Natural killer cell (primary cell): ENCODE measurements at regions not wholly inside any gene's neighbourhood (a gene's known extent, or its start where the extent isn't known, plus 50 kb on each side); places are given as distances from the start of the nearest gene placed in this dataset.

ENCODE experiments used
- ATAC-seq, 3 donors: fragments of 150-1000 bp in 2 of 3; fragments of 200-7000 bp in 1 of 3; cut with Tn5 transposase; 1 replicate in 1 of 3; 2 replicates in 2 of 3; pipeline ENCODE4 v1.10.0; 2021; ENCODE audit warnings: mild to moderate bottlenecking in 2 of 3, moderate library complexity in 2 of 3
- DNase-seq, 2 donors: peaks; one replicate each; pipeline versions ENCODE4 v3.0.0 to v3.0.0-alpha.2; 2013 to 2021; ENCODE audit warnings: mixed read lengths in 1 of 2
- H3K27ac ChIP-seq: one replicate; pipeline ENCODE4 v1.5.1; 2013; ENCODE audit warnings: mild to moderate bottlenecking, low read length
- H3K27me3 ChIP-seq: one replicate; pipeline ENCODE4 v1.6.1; 2013; ENCODE audit warnings: low read length; ENCODE audit not compliant: control insufficient read depth, insufficient read depth
- H3K36me3 ChIP-seq: one replicate; pipeline ENCODE4 v1.6.1; 2013; ENCODE audit warnings: low read length; ENCODE audit not compliant: control insufficient read depth, insufficient read depth
- H3K4me1 ChIP-seq: one replicate; pipeline ENCODE4 v1.6.1; 2013; ENCODE audit warnings: low read length; ENCODE audit not compliant: control insufficient read depth, insufficient read depth
- H3K4me3 ChIP-seq: one replicate; pipeline ENCODE4 v1.5.1; 2013; ENCODE audit warnings: low read length
- H3K9me3 ChIP-seq: one replicate; pipeline ENCODE4 v1.6.1; 2013; ENCODE audit warnings: low read length; ENCODE audit not compliant: control insufficient read depth, insufficient read depth
- H3K27ac Mint-ChIP-seq, 2 donors: one replicate each; pipeline ENCODE4 v1.8.0; 2022; ENCODE audit warnings: mild to moderate bottlenecking in 2 of 2, mixed read lengths in 2 of 2, moderate library complexity in 1 of 2
- H3K27me3 Mint-ChIP-seq, 2 donors: one replicate each; pipeline ENCODE4 v1.8.0; 2022; ENCODE audit warnings: low read depth in 2 of 2, mixed read lengths in 2 of 2
- H3K36me3 Mint-ChIP-seq: one replicate; pipeline ENCODE4 v1.8.0; 2022; ENCODE audit warnings: mixed read lengths
- H3K4me1 Mint-ChIP-seq, 2 donors: one replicate each; pipeline ENCODE4 v1.8.0; 2022; ENCODE audit warnings: mixed read lengths in 2 of 2
- H3K4me3 Mint-ChIP-seq: one replicate; pipeline ENCODE4 v1.8.0; 2022; ENCODE audit warnings: mild to moderate bottlenecking, moderate library complexity, mixed read lengths
- H3K9me3 Mint-ChIP-seq, 2 donors: one replicate each; pipeline ENCODE4 v1.8.0; 2022; ENCODE audit warnings: mixed read lengths in 2 of 2
- CTCF ChIP-seq: fragments of 200-600 bp; IDR thresholded peaks from one replicate; pipeline ENCODE4 v1.8.0; 2022; ENCODE audit warnings: antibody characterized with exemption
- WGBS: methylation state at CpG from one replicate; pipeline ENCODE4 v1.1.7; 2013; ENCODE audit warnings: missing lambda C conversion rate; ENCODE audit not compliant: insufficient coverage; 5-methylcytosine and 5-hydroxymethylcytosine counted together
- intact Hi-C: fragments of 100-400 bp; cut with micrococcal nuclease; formaldehyde crosslinking; loops from one replicate; pipeline ENCODE4 v1.14.2; 2022

- Histone ChIP-seq H3K27me3 (no peaks in the 10 kb centered on the region), H3K27ac (no peak overlapping the region), H3K4me1 (no peaks in the 10 kb centered on the region), H3K9me3 (no peaks in the 10 kb centered on the region), H3K4me3 (no peak overlapping the region), H3K36me3 (no peaks in the 10 kb centered on the region)
- Mint-ChIP-seq H3K4me3 (no peak overlapping the region), H3K4me1 (no peaks in the 10 kb centered on the region), H3K9me3 (peaks cover 4 to 10% of the 10 kb centered on the region in 2 donors), H3K27me3 (no peaks in the 10 kb centered on the region), H3K36me3 (no peaks in the 10 kb centered on the region), H3K27ac (no peak overlapping the region)
- 100% methylated on average over 1 of the region's 1 CpG for WGBS
- DNase-seq = no peak
- intact Hi-C loops = no loop called here
- no peak for ATAC-seq
- no peak for TF ChIP-seq CTCF
Measured at GRCh38 chr4:122522944-122523343, 66.4 kb upstream of the IL2 start.

- Mint-ChIP-seq H3K27me3 (peaks cover 0 to 6% of the 10 kb centered on the region in 2 donors), H3K4me3 (no peak overlapping the region), H3K27ac (no peak overlapping the region), H3K4me1 (no peaks in the 10 kb centered on the region), H3K36me3 (no peaks in the 10 kb centered on the region), H3K9me3 (peaks cover 0 to 2% of the 10 kb centered on the region in 2 donors)
- no peak for ATAC-seq
- Histone ChIP-seq H3K27ac (no peak overlapping the region), H3K9me3 (no peaks in the 10 kb centered on the region), H3K36me3 (no peaks in the 10 kb centered on the region), H3K4me3 (no peak overlapping the region), H3K27me3 (no peaks in the 10 kb centered on the region), H3K4me1 (no peaks in the 10 kb centered on the region)
- intact Hi-C loops = no loop called here
- no peak for TF ChIP-seq CTCF
- WGBS = no CpG with 5 or more reads among the region's 1 CpG
- no peak for DNase-seq
Measured at GRCh38 chr4:122517345-122517744, 60.8 kb upstream of the IL2 start.

- no peak for TF ChIP-seq CTCF
- Histone ChIP-seq H3K27ac (no peak overlapping the region), H3K4me1 (no peaks in the 10 kb centered on the region), H3K9me3 (no peaks in the 10 kb centered on the region), H3K27me3 (no peaks in the 10 kb centered on the region), H3K36me3 (no peaks in the 10 kb centered on the region), H3K4me3 (no peak overlapping the region)
- ATAC-seq (no peak), DNase-seq (no peak)
- Mint-ChIP-seq H3K4me1 (no peaks in the 10 kb centered on the region), H3K36me3 (no peaks in the 10 kb centered on the region), H3K27ac (no peak overlapping the region), H3K4me3 (no peak overlapping the region), H3K9me3 (peaks cover 2 to 6% of the 10 kb centered on the region in 2 donors), H3K27me3 (peaks cover 0 to 8% of the 10 kb centered on the region in 2 donors)
- intact Hi-C loops = no loop called here
- 100% methylated on average over 1 of the region's 1 CpG for WGBS
Measured at GRCh38 chr4:122516376-122516775, 59.9 kb upstream of the IL2 start.

GRCh38 chr4:122514671-122515070 lies 58.1 kb upstream of the IL2 start:
- Histone ChIP-seq H3K27ac (no peak overlapping the region), H3K4me1 (no peaks in the 10 kb centered on the region), H3K4me3 (no peak overlapping the region), H3K27me3 (no peaks in the 10 kb centered on the region), H3K9me3 (no peaks in the 10 kb centered on the region), H3K36me3 (no peaks in the 10 kb centered on the region)
- intact Hi-C loops = no loop called here
- DNase-seq (no peak), ATAC-seq (no peak)
- Mint-ChIP-seq H3K4me1 (no peaks in the 10 kb centered on the region), H3K4me3 (no peak overlapping the region), H3K36me3 (no peaks in the 10 kb centered on the region), H3K9me3 (peaks cover 2 to 6% of the 10 kb centered on the region in 2 donors), H3K27ac (no peak overlapping the region), H3K27me3 (peaks cover 0 to 8% of the 10 kb centered on the region in 2 donors)
- WGBS = 56% methylated on average over 2 of the region's 3 CpGs
- no peak for TF ChIP-seq CTCF
